ENCODE measurements at regions not wholly inside any gene's neighbourhood (a gene's known extent, or its start where the extent isn't known, plus 50 kb on each side); places are given as distances from the start of the nearest gene placed in this dataset.
"Not testable (repeated sequence)": the region's sequence is repeated elsewhere in the genome, so short reads cannot be mapped to it uniquely, and the experiment has no call there.

- DNase-seq (ENCODE audit: low read depth) = peak; percentile 3
These were observed 61.1 kb upstream of the VAMP7 start for GRCh38 chrX:155819966-155820491.

GRCh38 chrX:155819525-155819924 is 61.6 kb upstream of the VAMP7 start:
- no peak for DNase-seq (ENCODE audit: low read depth)

DNA sequence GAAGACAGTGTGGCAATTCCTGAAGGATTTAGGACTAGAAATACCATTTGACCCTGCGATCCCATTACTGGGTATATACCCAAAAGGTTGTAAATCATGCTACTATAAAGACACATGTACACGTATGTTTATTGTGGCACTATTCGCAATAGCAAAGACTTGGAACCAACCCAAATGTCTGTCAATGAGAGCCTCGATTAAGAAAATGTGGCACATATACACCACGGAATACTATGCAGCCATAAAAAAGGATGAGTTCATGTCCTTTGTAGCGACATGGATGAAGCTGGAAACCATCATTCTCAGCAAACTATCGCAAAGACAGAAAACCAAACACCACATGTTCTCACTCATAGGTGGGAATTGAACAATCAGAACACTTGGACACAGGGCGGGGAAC is 66.8 kb upstream of the VAMP7 start:
- not testable (repeated sequence) for DNase-seq (ENCODE audit: low read depth)

- no peak for DNase-seq (ENCODE audit: low read depth)
These were observed 101.3 kb upstream of the VAMP7 start for GRCh38 chrX:155779831-155780230.

- no peak for DNase-seq (ENCODE audit: low read depth)
These were observed 102.1 kb upstream of the VAMP7 start for GRCh38 chrX:155778844-155779553.

- no peak for DNase-seq (ENCODE audit: low read depth)
These were observed 106.8 kb upstream of the VAMP7 start for GRCh38 chrX:155774387-155774786.

DNA sequence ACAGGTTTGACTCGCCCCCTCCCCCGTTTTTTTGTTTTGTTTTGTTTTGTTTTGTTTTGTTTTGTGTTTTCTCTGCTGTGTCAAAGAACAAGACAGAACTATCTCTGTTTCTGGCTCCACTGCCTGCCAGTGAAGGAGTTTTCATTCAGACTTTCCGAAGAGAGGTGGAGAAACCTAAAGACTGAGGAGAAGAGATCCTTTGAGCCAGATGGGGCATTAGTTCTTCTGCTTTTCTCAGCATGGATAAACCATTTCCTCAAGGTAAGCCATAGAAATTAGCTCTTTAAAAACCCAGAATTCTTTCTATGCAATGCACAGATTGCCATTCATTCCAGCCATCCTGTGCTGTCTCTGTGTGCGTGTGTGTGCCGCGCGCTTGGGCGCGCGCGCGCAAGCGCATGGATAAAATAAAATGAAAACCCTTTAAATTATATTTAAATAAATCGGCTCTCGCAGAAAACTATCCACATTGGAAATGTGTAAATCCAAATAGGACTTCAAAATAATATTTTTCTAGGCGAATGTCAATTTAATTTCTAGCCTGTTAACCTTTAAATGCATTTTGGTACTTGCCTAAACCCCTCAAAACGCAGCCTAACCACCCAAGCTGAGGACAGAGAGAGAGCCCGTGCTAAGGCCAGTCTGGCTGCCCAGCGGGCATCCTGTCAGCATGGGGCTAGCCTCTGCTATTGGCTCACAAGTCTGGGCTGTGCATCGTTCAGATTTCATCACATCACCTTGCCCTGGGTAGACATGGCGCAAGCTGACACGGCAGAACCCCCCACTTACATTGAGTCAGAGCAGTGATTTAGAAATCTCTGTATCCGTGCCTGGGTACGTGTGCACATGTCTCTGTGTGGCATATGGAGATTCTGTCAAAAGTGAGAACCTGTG is 113.0 kb upstream of the VAMP7 start:
- no peak for DNase-seq (ENCODE audit: low read depth)

DNA sequence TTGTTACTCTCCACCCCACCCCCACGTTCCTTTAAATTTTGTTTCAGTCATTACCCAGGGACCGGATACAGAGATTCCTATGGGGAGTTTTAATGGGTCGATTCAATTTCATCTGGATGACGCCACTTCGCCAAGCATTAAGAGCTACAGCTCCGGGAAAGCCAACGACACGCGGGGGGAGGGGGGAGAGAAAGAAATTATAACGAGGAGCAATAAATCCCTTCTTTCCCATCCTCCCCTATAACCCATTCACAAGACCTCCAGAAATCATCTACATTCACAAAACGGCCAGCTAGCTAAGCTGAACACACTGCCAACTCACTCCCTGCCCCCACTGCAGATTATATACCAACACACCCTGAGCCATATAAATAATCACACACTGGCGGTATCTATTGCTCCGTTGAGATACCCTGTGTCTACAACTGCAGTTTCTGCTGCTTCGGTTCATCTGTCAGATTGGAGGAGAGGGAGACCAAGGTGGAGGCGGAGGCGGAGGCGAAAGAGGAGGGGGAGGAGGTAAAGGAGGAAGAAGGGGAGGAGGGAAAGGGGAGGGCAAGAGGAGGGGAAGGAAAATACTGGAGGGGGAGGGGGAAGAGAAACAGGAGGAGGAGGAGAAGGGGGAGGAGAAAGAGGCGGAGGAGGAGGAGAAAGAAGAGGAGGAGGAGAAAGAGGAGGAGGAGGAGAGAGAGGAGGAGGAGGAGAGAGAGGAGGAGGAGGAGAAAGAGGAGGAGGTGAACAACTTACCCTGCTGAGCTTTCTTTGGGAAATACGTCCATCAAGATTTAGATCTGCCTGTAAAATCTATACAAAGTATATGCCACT is 113.9 kb upstream of the VAMP7 start:
- DNase-seq (ENCODE audit: low read depth) = no peak

DNA sequence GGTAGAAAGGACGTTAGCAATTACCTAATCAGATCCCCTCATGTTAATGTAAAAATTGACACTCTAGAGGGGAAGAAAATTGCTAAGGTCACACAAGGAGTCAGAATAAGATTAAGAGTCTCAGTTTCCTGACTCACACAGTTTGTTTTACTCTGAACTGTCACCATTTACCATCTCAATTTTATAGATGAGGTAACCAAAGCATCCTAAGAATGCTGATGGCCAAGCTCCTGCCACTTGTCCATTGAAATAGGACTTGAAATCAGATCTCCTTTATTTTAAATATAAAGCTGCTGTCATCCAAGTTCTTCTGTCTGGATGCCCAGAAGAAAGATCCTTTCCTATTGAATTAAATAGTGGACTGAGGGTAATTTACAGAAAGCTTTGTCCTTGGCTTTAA is 114.8 kb upstream of the VAMP7 start:
- DNase-seq (ENCODE audit: low read depth) = no peak

GRCh38 chrX:155761185-155761584 is 120.0 kb upstream of the VAMP7 start:
- no peak for DNase-seq (ENCODE audit: low read depth)

DNA sequence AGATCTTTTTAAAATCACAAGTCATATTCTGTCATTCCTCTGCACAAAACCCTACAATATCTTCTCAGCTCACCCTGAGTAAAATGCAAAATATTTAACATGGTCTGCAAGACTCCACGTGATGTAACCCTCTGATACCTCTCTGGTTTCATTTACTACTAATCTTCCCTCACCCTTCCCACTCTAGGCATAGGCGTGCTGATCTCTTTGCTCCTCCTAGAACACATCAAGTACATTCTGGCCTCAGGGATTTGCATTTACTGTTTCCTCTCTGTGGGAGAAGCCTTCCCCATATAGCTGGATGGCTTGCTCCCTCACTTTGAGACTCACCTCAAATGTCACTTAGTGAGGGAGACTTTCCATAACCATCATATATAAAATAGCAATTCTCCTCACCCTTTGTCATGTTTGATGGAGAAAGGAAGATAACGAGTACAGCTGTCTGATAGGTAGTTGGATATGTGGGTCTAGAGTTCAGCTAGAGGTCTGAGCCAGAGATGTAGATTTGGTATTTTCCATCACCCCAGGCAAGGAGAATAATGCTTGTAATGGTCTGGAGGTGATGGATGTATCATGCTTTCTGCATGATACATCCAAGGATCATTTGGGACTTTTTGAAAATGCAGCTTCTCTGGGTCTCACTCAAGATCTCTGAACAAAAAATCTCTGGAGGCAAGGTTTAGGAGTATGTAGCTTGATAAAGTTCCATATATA is 123.9 kb upstream of the VAMP7 start:
- no peak for DNase-seq (ENCODE audit: low read depth)

DNA sequence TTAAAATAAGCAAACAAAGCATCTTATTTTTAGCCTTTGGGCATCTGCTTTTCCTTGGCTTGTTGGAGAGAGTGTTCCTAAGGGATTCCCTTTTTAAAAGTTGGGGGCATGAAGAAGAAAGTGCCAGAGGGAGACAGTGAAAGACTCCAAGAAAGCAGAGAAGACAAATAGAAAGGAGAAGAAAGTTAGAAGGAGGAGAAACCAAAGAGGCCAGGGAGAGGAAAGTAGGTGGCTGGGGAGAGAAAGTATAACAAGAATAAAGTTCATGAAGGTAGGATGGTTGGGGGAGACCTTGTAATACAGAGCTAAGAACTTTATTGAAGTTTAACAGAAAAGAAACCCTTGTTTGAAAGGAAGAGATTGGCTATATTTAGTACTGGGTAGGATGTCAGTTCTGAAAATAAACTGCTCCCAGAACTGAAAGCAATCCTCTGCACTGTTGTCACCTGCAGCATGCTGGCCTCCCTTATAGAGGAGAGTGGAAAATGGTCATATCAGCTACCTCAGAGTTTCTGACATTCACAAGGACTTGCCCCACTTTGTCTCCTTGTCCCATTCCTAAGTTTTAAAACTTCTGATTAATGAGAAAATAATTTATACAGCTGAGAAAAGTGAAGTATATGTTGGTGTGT is 125.3 kb upstream of the VAMP7 start:
- no peak for DNase-seq (ENCODE audit: low read depth)

DNA sequence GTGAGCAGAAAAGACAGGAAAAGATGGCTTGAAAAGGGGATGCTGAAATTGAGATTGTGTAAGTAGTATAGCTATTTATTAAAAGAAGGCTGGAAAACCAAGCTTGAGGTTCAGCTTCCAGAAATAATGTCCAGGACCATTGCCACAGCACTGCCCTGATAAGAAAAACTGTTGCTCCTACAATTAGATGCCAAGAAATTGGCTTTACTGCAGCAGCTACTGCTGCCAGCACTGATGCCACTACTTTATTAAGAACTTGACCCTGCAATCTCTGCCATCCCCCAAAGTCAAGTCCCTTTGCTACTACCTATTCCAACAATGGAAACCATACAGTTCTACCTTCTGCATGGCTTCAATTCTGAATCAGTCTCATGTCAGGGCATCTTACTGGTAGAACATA is 130.0 kb upstream of the VAMP7 start:
- no peak for DNase-seq (ENCODE audit: low read depth)

DNA sequence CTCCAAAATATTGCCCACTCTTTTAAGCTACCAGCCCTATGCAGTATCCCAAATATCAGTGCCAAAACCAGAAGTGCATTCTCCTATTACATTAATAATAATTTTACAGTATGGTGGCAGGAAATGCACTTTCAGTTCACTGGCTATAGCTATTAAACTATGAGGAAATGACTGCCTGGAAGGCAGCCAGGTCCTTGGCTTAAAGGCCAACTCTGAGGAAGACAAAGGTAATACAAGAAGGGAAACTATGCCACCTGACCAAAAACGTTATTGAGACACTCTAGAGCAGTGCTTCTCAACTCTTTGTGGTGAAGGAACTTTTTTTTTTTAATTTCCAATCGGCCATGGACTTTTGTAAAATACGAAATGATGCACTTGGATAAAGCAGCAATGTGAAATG is 133.6 kb upstream of the VAMP7 start:
- no peak for DNase-seq (ENCODE audit: low read depth)

DNA sequence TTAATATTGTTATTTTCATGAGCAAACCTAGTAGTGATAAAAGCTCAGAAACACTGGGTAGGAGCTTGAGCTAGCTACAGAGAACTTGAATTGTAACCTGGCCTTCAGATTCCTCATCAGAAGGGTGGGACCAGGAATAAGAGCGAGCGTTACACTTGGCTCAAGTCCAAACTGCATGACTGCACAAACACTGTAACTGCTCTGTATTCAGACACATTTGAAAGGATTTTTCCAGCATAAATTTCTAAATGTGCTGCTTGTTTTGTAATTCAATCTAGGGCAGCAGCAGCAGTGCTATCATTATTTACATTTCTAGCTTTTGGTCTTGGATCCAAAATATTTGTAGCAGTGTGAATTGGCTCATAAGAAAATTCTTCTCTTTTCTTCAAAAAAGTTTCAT is 133.0 kb upstream of the TMLHE start:
- DNase-seq (ENCODE audit: low read depth) = no peak

- DNase-seq (ENCODE audit: low read depth) = no peak
These were observed 131.8 kb upstream of the TMLHE start for GRCh38 chrX:155744534-155744933.

DNA sequence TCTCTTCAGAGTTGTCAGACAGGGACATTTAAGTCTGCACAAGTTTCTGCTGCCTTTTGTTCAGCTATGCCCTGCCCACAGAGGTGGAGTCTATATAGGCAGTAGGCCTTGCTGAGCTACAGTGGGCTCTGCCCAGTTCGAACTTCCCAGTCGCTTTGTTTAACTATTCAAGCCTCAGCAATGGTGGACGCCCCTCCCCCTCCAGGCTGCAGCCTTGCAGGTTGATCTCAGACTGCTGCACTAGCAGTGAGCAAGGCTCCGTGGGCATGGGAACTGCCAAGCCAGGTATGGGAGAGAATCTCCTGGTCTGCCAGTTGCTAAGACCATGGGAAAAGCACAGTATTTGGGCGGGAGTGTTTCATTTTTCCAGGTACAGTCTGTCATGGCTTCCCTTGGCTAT is 115.6 kb upstream of the TMLHE start:
- not testable (repeated sequence) for DNase-seq (ENCODE audit: low read depth)

DNA sequence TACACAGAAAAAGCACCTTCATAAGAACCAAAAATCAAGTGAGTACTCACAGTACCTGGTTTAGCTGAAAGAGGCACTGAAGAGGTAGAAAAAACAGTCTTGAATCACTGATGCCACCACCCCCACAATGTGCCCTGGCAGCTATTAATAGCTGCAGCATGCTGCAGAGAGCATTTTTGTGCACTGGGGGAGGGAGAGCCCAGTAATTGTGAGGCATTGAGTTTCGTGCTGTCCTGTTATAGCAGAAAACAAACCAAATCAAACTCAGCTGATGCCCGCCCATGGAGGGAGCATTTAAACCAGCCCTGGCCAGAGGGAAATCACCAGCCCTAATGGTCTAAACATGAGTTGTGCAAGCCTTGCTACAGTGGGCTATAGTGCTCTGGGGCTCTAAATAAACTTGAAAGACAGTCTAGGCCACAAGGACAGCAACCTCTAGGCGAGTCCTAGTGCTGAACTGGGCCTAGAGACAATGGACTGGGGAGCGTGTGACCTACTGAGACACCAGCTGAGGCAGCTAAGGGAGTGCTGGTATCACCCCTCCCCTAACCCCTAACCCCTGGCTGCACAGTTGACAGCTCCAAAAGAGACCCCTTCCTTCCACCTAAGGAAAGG is 106.3 kb upstream of the TMLHE start:
- no peak for DNase-seq (ENCODE audit: low read depth)

- DNase-seq (ENCODE audit: low read depth) = no peak
These were observed 102.4 kb upstream of the TMLHE start for GRCh38 chrX:155715141-155715540.

DNA sequence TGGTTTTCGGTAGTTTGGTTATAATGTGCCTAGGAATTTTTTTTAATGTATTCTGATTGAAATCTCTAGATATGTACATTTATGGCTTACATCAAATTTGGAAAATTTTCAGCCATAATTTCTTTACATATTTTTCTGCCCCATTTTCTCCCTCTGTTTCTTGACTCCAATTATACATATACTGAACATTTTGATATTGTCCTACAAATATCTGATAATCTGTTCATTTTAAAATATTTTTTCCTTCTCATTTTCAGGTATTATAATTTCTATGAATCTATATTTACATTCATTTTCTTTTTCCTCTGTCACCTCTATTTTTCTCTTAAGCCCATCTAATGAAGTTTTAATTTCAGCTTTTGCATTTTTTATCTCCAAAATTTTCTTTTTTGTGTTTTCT is 82.7 kb upstream of the TMLHE start:
- DNase-seq (ENCODE audit: low read depth) = no peak

GRCh38 chrX:155694649-155695048 is 81.9 kb upstream of the TMLHE start:
- no peak for DNase-seq (ENCODE audit: low read depth)

Measured in stimulated activated CD8-positive, alpha-beta memory T cell treated with anti-CD3 and anti-CD28 coated beads, Interleukin-12 subunit alpha, Interleukin-12 subunit beta, amount 100 ng/mL, for 4 hours (primary cell).